GM10266 (cell line): ENCODE measurements at regions not wholly inside any gene's neighbourhood (a gene's known extent, or its start where the extent isn't known, plus 50 kb on each side); places are given as distances from the start of the nearest gene placed in this dataset.

Experiments used
- DNase-seq: peaks from one replicate; pipeline ENCODE4 v3.0.0; 2012; ENCODE audit errors: extremely low spot score
- CTCF ChIP-seq: IDR thresholded peaks from 2 replicates; pipeline ENCODE4 v1.5.1; 2012; ENCODE audit warnings: mild to moderate bottlenecking, low read depth; ENCODE audit not compliant: control insufficient read depth, insufficient read depth; ENCODE audit errors: missing control alignments

GRCh38 chr4:135238940-135239339, 1037.4 kb upstream of the PABPC4L start:
- no peak for TF ChIP-seq CTCF
- DNase-seq: no peak

- no peak for TF ChIP-seq CTCF
- DNase-seq: no peak
These were observed 1034.5 kb upstream of the PABPC4L start for GRCh38 chr4:135236048-135236447.

GRCh38 chr4:135227842-135228241, 1026.3 kb upstream of the PABPC4L start:
- DNase-seq: no peak
- no peak for TF ChIP-seq CTCF

GRCh38 chr4:135225551-135225950, 1024.0 kb upstream of the PABPC4L start:
- no peak for TF ChIP-seq CTCF
- no peak for DNase-seq

GRCh38 chr4:135210341-135210740, 1008.8 kb upstream of the PABPC4L start:
- TF ChIP-seq CTCF: no peak
- no peak for DNase-seq

GRCh38 chr4:135207531-135207930, 1005.9 kb upstream of the PABPC4L start:
- TF ChIP-seq CTCF: no peak
- DNase-seq: no peak

GRCh38 chr4:135204311-135204710, 1002.7 kb upstream of the PABPC4L start:
- TF ChIP-seq CTCF: no peak
- no peak for DNase-seq
